GM19395 (cell line): ENCODE measurements at regions not wholly inside any gene's neighbourhood (a gene's known extent, or its start where the extent isn't known, plus 50 kb on each side); places are given as distances from the start of the nearest gene placed in this dataset.
"Not testable (repeated sequence)": the region's sequence is repeated elsewhere in the genome, so short reads cannot be mapped to it uniquely, and the experiment has no call there.

ENCODE experiments used
- ATAC-seq: cut with Tn5 transposase; IDR thresholded peaks from one replicate; pipeline ENCODE4 v1.9.1; 2021; ENCODE audit warnings: mild to moderate bottlenecking, moderate library complexity; ENCODE audit not compliant: unreplicated experiment

DNA sequence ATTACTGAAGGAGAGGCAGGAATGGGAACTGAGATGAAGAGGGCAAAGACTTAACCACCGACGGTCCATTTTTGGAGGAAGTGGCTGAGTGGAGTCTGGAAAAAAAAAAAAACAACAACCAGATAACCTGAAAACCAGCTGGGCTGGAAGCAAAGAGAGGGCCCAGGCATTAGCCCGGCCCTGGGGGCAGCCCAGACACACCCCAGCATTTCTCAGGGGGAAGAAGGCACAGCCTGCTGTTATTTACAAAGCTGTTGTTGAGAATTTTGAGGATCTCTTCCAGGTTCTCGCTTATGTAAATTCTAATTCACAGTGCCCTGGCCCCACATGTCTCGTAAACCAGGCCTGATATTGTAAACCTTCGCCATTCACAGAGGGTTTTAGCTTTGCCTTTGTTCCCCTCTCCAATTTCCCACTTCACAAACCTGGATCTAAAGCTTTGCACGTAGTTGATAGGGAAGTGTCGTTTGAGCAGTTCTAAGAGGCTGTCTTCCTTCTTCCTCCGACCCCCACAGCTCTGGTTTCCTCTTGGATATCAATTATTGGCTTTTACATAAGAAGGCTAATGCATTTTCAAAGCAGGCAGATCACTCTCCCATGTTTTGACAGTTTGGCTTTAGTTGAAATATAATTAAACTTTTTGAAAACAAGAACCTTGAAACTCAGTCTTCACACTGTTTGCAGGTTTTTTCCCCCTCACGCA is 161.8 kb upstream of the IRF2BP2 start:
- ATAC-seq: no peak

- ATAC-seq: no peak
Observed at GRCh38 chr1:234770924-234771540, 161.1 kb upstream of the IRF2BP2 start.

GRCh38 chr1:234769986-234770795 is 160.2 kb upstream of the IRF2BP2 start:
- no peak for ATAC-seq

GRCh38 chr1:234769284-234769985 is 159.5 kb upstream of the IRF2BP2 start:
- no peak for ATAC-seq

- ATAC-seq: no peak
Observed at GRCh38 chr1:234768569-234769283, 158.7 kb upstream of the IRF2BP2 start.

DNA sequence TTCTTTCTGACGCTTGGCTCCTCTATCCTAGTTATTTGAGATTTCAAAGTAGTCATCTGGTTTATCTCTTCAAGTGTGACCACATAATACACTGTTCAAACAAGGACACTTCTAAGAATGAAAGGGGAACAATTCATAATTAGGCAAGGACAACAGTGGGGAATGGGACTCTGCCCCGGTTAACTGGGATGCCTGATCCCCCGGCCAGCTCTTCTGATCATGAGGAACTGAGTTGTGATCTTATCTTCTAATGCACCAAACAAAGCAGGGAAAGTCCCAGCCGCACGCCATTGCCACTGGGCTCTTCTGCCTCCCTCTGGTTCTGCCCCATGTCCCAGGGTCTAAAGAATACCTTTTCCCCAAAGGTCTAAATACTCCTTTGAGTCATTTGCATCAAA is 158.2 kb upstream of the IRF2BP2 start:
- no peak for ATAC-seq

GRCh38 chr1:234765672-234766071 is 155.7 kb upstream of the IRF2BP2 start:
- no peak for ATAC-seq

- ATAC-seq: no peak
Observed at GRCh38 chr1:234765181-234765580, 155.2 kb upstream of the IRF2BP2 start.

GRCh38 chr1:234763910-234764309 is 153.9 kb upstream of the IRF2BP2 start:
- no peak for ATAC-seq

DNA sequence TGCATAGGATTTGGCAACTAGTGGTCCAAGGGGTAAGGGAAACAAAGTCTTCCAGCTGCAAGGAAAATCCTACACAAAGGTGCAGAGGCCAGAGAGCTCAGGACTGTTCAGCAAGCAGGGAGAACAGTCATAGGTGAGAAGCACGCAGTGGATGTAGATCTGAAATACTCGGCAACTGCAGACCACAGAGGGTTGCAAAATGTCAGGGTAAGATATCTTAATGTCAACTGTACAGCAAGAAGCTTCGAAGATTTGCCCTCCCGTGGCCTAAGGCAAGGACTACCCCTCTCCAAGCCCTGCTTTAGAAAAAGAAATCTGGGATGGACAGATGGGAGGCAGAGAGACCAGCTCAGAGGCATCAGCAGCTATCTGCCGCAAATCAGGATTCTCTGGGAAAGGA is 153.4 kb upstream of the IRF2BP2 start:
- no peak for ATAC-seq

- not testable (repeated sequence) for ATAC-seq
Observed at GRCh38 chr1:234762127-234762526, 152.1 kb upstream of the IRF2BP2 start.

DNA sequence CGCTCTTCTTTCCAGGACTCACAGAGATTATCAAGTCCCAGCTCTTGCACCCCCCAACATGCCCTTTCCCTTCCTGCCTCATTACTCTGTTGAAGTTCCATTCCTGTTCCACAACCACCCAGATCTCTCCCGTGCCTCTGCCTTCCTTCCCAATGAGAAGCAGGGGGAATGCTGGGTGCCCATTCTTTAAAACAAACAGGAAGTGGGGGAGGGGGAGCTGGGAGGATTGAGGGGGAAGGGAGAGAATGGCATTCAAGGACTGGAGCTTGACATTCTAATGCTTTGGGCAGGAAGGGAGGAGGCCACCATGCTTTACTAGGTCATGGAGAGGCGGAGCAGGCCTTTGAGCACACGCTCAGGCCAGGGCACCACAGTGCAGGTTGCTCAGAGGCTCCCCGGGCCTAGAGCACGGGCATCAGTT is 150.3 kb upstream of the IRF2BP2 start:
- ATAC-seq: no peak

GRCh38 chr1:234759888-234760287 is 149.9 kb upstream of the IRF2BP2 start:
- no peak for ATAC-seq

DNA sequence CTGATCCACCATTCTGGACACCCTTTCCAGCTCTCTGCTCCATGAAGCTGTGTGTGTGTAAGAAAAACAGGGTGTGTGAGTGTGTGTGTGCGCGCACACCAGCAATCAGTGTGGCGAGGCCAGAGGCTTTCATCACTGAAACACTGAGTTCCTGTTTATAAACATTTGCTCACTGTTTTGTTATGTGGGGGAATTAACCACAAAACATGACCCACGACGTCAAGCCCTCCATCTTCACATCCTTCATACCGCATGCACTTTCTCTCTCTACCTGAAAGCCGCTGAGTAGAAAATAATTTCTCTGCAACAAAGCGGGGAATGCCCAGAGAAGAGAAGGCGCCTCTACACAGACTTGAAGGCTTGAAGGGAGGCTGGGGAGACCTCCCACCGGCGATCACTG is 148.9 kb upstream of the IRF2BP2 start:
- no peak for ATAC-seq

- ATAC-seq: no peak
Observed at GRCh38 chr1:234756857-234757256, 146.9 kb upstream of the IRF2BP2 start.

- ATAC-seq: no peak
Observed at GRCh38 chr1:234756066-234756774, 146.2 kb upstream of the IRF2BP2 start.

GRCh38 chr1:234755449-234755863 is 145.5 kb upstream of the IRF2BP2 start:
- ATAC-seq: no peak

DNA sequence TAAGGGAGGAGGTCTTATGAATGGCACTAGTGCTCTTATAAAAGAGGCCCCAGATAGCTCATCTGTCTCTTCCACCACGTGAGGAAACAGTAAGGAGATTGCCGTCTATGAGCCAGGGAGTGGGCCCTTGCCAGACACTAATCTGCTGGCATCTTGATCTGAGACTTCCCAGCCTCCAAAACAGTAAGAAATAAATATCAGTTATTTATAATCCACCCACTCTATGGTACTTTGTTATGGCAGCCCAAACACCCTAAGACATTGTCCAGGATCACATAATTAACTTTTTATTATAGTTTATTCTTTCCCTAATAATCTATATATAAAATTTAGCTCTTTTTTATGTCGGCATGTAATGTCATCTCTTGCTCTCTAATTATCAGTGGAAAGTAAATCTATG is 144.0 kb upstream of the IRF2BP2 start:
- ATAC-seq: no peak

DNA sequence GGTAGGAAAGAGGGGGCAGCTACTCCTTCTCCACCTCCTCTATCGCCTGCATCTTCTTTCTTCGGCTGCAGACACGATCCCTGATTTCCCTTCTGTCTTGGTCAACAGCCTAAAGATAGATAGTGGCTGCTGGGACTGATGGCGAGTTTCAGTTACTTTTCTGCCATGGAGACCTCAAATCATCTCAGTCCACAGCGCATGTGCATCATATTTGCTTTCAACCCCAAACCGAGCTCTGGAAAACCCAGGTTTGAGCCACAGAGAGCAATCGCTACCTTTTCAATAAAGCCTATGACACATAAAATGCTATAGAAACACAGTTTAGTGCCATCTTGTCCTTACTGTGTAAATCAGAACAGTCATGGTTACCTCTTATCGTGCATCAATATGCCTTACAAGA is 142.9 kb upstream of the IRF2BP2 start:
- no peak for ATAC-seq

GRCh38 chr1:234751678-234752077 is 141.7 kb upstream of the IRF2BP2 start:
- ATAC-seq: no peak
